ENCODE measurements at regions not wholly inside any gene's neighbourhood (a gene's known extent, or its start where the extent isn't known, plus 50 kb on each side); places are given as distances from the start of the nearest gene placed in this dataset.

DNA sequence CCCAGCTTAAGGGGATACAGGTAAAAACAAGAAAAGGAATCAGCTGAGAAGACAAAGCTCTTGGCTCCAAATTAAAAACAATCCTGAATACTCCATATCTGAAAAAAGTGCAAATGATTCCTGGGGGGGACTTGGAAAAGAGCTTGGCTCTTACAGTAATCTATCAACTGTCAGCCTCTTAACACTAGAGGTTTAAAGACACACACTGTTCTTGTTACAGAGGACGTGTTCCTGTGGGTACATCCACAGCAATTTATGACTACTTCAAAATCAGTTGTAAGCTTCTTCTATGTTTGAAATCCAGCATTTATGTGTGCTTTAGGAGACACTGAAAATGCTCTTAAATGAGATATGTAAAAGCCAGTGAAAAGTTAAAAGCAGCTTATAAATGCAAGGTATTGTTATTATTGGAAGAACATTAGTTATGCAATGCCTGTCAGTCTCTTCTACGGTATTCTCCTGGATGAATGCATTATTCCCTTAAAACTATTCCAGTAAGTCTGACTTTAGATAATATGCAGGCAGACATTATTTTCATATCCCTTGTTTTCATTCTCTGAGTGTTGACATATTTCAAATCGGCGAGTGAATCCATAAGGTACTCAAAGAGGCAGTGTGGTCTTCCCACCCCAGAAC is 408.4 kb upstream of the ADAMTS9 start:
- DNase-seq (ENCODE audit: low read depth) = no peak
- no peaks in the 10 kb centered on the region for H3K27me3 ChIP-seq (ENCODE audit: control insufficient read depth, insufficient read depth, low read length)
- ChIA-PET CTCF (no interaction called here), POLR2A (no interaction called here)
- TF ChIP-seq, protein P1, sequence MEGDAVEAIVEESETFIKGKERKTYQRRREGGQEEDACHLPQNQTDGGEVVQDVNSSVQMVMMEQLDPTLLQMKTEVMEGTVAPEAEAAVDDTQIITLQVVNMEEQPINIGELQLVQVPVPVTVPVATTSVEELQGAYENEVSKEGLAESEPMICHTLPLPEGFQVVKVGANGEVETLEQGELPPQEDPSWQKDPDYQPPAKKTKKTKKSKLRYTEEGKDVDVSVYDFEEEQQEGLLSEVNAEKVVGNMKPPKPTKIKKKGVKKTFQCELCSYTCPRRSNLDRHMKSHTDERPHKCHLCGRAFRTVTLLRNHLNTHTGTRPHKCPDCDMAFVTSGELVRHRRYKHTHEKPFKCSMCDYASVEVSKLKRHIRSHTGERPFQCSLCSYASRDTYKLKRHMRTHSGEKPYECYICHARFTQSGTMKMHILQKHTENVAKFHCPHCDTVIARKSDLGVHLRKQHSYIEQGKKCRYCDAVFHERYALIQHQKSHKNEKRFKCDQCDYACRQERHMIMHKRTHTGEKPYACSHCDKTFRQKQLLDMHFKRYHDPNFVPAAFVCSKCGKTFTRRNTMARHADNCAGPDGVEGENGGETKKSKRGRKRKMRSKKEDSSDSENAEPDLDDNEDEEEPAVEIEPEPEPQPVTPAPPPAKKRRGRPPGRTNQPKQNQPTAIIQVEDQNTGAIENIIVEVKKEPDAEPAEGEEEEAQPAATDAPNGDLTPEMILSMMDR (IDR thresholded peaks at IDR 0.05; ENCODE audit: insufficient read depth, low read depth, low read length) = no peak
- H3K36me3 ChIP-seq (ENCODE audit: control insufficient read depth, insufficient read depth, low read length) = no peaks in the 10 kb centered on the region
- H3K4me3 ChIP-seq (ENCODE audit: low read depth, low read length) = no peak overlapping the region

DNA sequence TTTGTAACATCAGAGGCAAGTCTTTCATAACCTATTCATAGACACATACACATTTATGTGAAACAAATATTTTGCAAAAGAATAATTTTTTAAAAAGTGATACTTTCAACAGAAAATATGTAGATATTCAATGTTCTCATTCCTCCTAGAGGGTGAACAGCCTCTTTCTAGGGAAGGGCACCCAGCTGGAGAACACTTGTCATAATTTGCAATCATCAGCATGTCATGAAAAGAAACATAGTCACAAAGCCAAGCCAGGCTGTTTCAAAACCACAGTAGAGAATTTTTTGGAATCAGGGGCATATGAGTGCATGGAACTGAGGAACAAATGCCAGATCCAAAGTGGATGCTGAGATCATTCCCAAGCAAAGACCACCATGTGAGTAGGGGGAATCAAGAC is 406.9 kb upstream of the ADAMTS9 start:
- ChIA-PET CTCF (no interaction called here), POLR2A (no interaction called here)
- Histone ChIP-seq H3K36me3 (ENCODE audit: control insufficient read depth, insufficient read depth, low read length) (no peaks in the 10 kb centered on the region), H3K27me3 (ENCODE audit: control insufficient read depth, insufficient read depth, low read length) (no peaks in the 10 kb centered on the region; the same call in 1 of the 2 replicates), H3K4me3 (ENCODE audit: low read depth, low read length) (no peak overlapping the region)
- TF ChIP-seq, protein P1 (IDR thresholded peaks at IDR 0.05; ENCODE audit: insufficient read depth, low read depth, low read length) = no peak
- DNase-seq (ENCODE audit: low read depth) = no peak

DNA sequence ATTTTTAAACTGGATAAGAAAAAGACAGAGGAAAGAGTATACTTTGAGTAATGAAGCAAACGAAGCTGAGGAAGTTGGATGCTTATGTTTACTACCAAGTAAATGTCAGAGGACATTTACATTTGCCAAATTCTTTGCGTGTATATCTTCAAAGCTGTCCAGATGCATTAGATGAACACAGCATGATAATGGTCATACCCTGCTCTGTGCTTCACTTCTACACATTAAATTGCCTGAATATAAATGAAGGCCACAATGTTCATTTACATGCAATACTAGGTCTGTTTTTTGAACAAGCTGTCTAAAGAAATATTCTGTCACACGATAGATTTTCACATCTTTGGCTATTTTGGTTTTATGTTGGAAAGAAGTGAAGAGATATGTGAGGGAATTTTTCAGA is 405.8 kb upstream of the ADAMTS9 start:
- CTCF ChIA-PET = no interaction called here
- Histone ChIP-seq H3K27me3 (ENCODE audit: control insufficient read depth, insufficient read depth, low read length) (no peaks in the 10 kb centered on the region; the same call in 1 of the 2 replicates), H3K36me3 (ENCODE audit: control insufficient read depth, insufficient read depth, low read length) (no peaks in the 10 kb centered on the region), H3K4me3 (ENCODE audit: low read depth, low read length) (no peak overlapping the region)
- TF ChIP-seq, protein P1 (IDR thresholded peaks at IDR 0.05; ENCODE audit: insufficient read depth, low read depth, low read length) = no peak
- POLR2A ChIA-PET = no interaction called here
- DNase-seq (ENCODE audit: low read depth) = no peak

DNA sequence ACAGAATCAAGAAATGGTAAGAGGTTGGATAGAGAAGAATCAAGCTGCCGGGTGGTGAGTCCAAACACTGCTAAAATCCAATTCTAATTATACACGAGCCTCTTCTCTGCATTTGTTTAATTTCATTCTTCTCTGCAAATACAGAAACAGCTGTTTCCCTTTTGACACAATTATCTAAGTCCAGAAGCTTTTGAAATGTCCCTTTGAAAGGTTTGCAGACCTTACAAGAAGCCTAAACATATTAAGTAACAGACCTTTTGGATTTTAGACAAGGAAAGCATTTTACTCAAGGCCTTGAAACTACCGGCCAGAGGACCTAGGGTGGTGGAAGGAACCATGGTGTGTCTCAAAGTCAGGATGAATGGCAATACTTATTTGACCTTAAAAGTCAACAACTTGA is 403.8 kb upstream of the ADAMTS9 start:
- no peaks in the 10 kb centered on the region; the same call in 1 of the 2 replicates for H3K27me3 ChIP-seq (ENCODE audit: control insufficient read depth, insufficient read depth, low read length)
- CTCF ChIA-PET = no interaction called here
- TF ChIP-seq, protein P1 (IDR thresholded peaks at IDR 0.05; ENCODE audit: insufficient read depth, low read depth, low read length) = no peak
- no peak overlapping the region for H3K4me3 ChIP-seq (ENCODE audit: low read depth, low read length)
- POLR2A ChIA-PET = no interaction called here
- no peaks in the 10 kb centered on the region for H3K36me3 ChIP-seq (ENCODE audit: control insufficient read depth, insufficient read depth, low read length)
- DNase-seq (ENCODE audit: low read depth) = no peak

DNA sequence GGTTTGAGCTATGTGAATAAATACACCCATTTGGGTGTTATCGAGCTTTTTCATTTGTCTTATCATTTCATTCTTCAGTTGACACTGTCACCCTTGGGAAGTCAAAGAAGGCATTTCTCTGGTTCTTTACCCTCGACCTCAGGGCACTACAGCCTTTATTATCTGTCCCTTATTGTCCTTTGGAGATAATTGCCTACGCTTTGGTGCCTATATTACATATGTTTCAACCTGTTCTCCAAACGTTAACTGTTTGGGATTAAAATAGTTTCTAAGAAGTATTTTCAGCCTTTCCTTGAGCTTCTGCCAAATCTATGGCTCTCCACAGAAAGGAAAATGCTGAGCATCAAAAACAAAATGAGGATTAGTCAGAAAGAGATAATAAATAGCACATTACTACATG is 395.4 kb upstream of the ADAMTS9 start:
- no peaks in the 10 kb centered on the region for H3K27me3 ChIP-seq (ENCODE audit: control insufficient read depth, insufficient read depth, low read length)
- H3K4me3 ChIP-seq (ENCODE audit: low read depth, low read length) = no peak overlapping the region
- TF ChIP-seq, protein P1 (IDR thresholded peaks at IDR 0.05; ENCODE audit: insufficient read depth, low read depth, low read length) = no peak
- ChIA-PET CTCF (no interaction called here), POLR2A (no interaction called here)
- H3K36me3 ChIP-seq (ENCODE audit: control insufficient read depth, insufficient read depth, low read length) = no peaks in the 10 kb centered on the region
- no peak for DNase-seq (ENCODE audit: low read depth)

All from BJ (cell line).